Left cardiac atrium (tissue), 4 donors: ENCODE measurements at regions not wholly inside any gene's neighbourhood (a gene's known extent, or its start where the extent isn't known, plus 50 kb on each side); places are given as distances from the start of the nearest gene placed in this dataset.

ENCODE experiments used
- ATAC-seq, 2 donors: fragments of 200-7000 bp; cut with Tn5 transposase; one replicate each; pipeline ENCODE4 v1.9.1; 2020; ENCODE audit warnings: mild to moderate bottlenecking in 2 of 2, moderate library complexity in 2 of 2
- DNase-seq: peaks from one replicate; pipeline ENCODE4 v3.0.0-alpha.2; 2020
- intact Hi-C, 2 donors: fragments of 100-400 bp; cut with DNase I; formaldehyde crosslinking; loops; one replicate each; pipeline versions ENCODE4 v1.14.1 to v1.15.1; 2022 to 2023
- donor health status: DM: no; HTN: yes; CAD: no.
- donor health status: DM: no; HTN: yes; CAD: no; lungs with severe emphysema.
- donor health status: DM: yes; HTN: yes; CAD: no.
- donor health status: Dilated cardiomyopathy.

GRCh38 chr1:201648907-201649721 lies 110.2 kb downstream of the NAV1 start:
- intact Hi-C loops, result no loop called here
- ATAC-seq (peak; percentile 2 to 15), DNase-seq (peak; percentile 36)

- intact Hi-C loops, result no loop called here
- peak; percentile 78 to 83 for ATAC-seq
These were observed 111.1 kb downstream of the NAV1 start for GRCh38 chr1:201649761-201650622.

DNA sequence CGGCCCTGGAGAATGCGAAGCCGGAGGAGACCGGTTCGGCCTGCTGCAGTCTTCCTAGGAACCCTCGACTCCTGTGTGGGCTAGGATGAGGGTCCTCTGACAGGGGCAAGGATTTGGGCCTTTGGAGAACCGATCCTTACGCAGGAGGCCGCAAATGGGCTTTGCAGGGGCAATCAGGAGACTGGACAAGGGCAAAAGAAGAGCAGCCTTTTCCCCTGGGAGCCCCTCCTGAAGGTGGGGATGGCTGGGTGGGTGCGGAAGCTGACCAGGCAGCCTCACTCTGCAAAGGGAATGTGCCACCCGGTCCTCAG lies 111.7 kb downstream of the NAV1 start:
- ATAC-seq (no peak), DNase-seq (no peak)
- intact Hi-C loops, result no loop called here

More at GRCh38 chr1:201649761-201650622, 111.1 kb downstream of the NAV1 start:
- peak; percentile 82 for DNase-seq

DNA sequence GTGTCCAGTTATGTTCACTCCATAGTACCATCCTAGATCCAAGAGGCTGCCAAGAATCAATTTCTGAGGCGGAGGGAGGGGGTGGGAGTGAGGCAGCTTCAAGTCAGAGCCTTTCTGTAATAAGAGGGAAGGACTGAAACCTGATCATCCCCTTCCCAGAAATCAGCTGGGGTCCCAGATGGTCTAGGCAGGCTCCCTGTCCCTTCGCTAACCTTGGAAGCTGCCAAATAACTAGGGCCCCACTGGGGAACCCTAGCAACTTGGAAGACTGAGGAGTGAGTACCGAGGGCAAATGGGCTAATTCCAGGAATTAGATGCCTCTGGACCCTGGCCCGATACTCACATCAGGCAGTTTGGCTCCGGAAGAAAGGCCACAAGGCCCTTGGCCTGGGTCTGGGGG lies 113.3 kb downstream of the NAV1 start:
- ATAC-seq (no peak), DNase-seq (no peak)
- intact Hi-C loops, result no loop called here

DNA sequence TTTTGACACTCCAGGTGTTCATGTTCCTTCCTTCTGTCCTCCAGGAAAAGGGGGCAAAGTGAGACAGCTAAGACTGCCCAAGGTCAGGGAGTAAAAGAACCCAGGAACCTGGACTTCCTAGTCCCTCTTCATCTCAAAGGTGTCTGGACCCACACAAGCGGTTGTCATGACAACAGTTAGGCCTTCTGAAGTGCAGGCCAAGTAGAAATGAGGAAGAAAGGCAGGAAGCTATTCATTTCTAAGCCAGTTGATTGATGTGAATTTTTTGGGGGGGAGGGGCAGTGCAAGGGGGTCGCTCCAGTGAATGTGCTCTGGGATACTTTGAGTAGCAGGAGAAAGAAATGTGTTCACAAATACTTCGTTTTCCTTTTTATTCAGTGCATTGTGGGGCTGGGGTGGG lies 114.3 kb downstream of the NAV1 start:
- intact Hi-C loops, result no loop called here
- no peak for DNase-seq
- ATAC-seq, result no peak

GRCh38 chr1:201653883-201654282 lies 115.0 kb downstream of the NAV1 start:
- ATAC-seq, result no peak
- DNase-seq, result no peak
- intact Hi-C loops, result no loop called here

DNA sequence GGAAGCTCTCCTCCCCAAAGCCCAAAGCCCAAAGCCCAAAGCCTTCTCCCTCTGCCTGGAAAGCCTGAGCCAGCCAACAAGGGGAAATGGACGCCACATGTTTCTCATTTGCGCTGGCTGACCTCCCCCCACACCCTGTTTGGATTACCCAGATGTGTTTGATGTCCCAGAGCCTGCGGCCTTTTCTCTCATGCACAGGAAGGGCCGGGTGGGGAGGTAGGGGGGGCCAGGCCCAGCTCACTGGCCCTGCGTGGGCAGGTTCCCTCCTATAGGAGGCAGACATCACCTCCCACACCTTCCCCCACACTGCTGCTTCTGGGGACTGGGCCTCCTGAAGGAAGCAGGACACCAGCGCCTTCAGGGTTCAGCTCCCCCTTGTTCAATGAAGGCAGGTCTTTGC lies 116.3 kb downstream of the NAV1 start:
- ATAC-seq (peak in 1 of 2 donors; percentile 41), DNase-seq (no peak)
- intact Hi-C loops, result no loop called here

- ATAC-seq (peak; percentile 59 to 66), DNase-seq (no peak)
- intact Hi-C loops, result no loop called here
These were observed 117.0 kb downstream of the NAV1 start for GRCh38 chr1:201655910-201656309.

GRCh38 chr1:201656311-201657032 lies 117.5 kb downstream of the NAV1 start:
- DNase-seq (peak; percentile 36), ATAC-seq (peak in 1 of 2 donors; percentile 56)
- intact Hi-C loops, result no loop called here

DNA sequence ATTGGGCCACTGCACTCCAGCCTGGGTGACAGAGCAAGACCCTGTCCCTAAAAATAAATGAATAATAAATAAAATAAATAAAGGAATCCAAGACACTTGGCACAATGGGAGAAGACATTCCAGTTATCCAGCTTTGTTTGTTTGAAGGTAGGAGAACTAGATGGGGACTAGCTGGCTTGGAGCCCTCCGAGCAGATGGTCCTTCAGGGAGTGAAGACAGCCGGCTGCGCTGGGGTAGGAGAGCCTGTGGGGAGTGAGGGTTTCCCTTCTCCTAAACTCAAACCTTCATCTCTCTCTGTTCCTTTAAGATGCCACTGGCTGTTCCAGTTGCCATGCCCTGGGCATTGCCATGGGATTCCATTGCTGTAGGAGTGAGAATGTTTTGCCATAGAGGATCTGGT lies 120.6 kb downstream of the NAV1 start:
- ATAC-seq, result no peak
- DNase-seq, result no peak
- intact Hi-C loops, result no loop called here

DNA sequence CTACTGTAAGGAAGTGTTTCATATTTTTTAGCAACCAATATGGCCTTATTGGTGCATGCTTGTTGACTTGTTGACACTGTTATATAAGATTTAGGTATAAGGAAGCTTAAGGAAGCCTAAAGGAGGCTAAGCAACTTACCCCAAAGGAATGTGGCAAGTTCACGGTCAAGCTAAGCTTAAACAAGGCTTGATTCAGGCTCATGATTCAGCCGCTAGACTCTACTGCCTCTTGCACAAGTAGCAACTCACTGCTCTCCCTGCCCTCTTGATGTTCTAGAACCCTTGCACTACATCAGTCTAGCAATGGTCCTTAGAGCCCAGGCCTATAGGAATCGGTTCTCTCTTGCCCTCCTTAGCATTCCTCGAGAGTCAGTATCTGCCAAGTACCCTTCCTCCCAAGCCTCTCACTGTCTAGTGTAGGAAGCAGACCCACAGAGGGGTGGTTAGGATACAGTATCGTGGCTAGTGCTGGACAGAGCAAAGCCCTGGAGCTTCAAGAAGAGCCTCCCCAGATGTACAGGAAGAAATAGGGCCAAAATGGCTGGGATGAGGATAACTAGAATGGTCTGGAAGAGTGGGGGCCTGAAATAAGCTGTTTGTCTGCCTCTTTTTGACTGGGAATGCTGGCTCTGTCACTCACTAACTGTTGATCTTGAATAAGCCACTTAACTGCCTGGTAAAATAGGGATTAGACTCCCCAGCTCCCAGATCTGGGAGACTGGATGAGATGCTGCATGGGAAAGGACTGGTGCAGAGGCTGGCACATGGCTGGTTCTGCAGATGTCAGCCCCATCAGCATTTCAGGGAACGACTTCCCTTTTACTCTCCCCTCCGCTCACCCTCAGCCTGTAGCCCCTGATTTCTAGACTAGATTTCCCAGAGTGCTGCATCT lies 122.2 kb downstream of the NAV1 start:
- no peak for ATAC-seq
- no peak for DNase-seq
- intact Hi-C loops, result no loop called here

DNA sequence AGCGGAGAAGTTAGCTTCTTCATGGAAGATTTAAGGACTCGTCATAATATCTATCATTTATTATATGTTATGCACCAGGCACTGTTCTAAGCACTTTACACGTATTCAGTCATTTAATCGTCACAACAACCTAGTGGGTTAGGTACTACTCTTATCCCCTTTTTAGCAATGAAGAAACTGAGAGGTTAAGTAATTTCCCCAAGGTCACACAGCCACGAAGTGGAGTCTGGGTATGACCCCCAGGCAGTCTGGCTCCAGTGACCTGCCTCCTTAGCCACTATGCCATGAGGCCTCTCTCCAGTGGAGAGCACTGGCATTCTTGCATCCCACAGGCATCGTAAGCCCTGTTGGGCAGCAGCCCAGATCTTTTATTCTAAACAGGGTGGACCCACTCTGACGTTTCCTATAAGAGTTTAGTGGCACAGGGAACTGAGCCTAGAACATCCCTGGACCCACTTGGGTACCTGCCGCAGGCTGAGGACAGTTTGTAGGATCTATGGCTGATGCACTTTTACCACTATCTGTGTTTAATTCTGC lies 123.0 kb downstream of the NAV1 start:
- intact Hi-C loops, result no loop called here
- no peak for DNase-seq

DNA sequence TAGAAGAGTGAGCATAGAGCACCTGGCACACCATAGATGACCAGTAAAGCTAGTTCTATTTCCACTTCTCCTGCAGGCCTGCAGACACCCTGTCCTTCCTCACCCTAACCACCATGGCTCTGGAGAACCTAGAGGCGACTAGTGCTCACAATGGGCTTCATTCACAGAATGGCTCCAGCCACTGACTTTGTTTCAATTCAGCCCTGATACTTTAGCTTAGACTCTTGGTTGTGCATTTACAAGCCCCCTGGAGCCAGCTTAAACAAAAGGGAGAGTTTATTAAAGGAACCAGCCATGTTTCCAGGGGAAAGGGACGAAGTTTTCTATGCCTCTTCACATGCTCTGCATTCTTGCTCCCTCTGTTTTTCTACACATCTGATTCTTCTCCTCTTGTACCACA lies 123.7 kb downstream of the NAV1 start:
- no peak for ATAC-seq
- intact Hi-C loops, result no loop called here
- DNase-seq, result no peak

More for the DNA sequence above, 123.0 kb downstream of the NAV1 start:
- no peak for ATAC-seq

DNA sequence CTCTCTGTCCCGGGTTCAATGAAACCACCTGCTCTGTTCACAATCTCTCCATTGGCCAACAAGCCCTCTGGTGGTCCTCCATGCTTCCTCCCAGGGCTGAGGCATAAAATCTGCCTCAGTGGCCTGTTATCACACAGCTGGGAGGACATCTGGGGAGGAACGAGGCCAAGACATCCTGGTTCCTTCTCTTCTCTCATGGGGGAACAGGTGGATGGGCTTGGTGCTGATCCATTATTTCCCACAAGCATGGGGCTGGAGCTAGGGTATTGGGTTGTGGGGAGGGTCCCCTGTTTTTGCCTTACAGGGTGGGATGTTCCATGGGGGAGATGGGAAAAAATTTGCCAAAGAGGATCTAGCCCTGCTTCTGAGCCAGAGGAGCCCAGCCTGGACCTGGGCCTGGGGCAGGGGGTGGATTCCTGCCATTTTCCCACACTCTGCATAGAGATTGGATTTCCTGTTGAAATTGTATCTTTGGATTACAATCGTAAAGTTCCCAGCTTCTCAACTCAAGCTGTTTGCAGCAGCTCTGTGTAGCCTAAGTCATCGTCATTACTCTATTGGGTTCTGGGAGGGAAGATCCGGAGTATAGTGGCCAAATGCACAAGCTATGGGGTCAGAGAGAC lies 124.7 kb downstream of the NAV1 start:
- intact Hi-C loops, result no loop called here
- ATAC-seq, result no peak
- no peak for DNase-seq

- no peak for ATAC-seq
- DNase-seq, result no peak
- intact Hi-C loops, result no loop called here
These were observed 126.1 kb downstream of the NAV1 start for GRCh38 chr1:201665036-201665435.

GRCh38 chr1:201666102-201666501 lies 127.2 kb downstream of the NAV1 start:
- no peak for DNase-seq
- intact Hi-C loops, result no loop called here
- no peak for ATAC-seq

DNA sequence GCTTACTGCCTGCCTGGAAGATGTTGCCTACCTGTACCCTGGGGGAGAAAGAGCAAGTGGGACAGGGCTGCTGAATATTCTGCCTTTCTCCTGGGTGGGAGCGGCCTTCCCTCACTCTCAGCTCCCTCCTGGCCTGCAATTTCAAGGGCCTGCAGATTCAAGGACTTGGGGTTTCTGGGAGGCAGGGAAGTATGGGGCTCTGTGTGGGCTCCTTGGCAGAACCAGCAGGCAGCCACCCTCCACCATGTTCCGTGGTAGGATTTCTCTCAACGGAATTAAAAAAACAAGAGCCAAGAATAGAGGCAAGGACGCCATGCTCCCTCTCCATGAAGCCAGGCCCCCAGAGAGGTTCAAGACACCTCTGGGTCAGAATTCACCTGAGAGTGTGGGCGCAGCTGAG lies 127.7 kb downstream of the NAV1 start:
- ATAC-seq (no peak), DNase-seq (no peak)
- intact Hi-C loops, result no loop called here

- intact Hi-C loops, result no loop called here
- ATAC-seq, result no peak
- no peak for DNase-seq
These were observed 128.6 kb downstream of the NAV1 start for GRCh38 chr1:201667479-201667878.
